A549 (cell line): ENCODE measurements at regions not wholly inside any gene's neighbourhood (a gene's known extent, or its start where the extent isn't known, plus 50 kb on each side); places are given as distances from the start of the nearest gene placed in this dataset.

Experiments
- EP300 ChIP-seq, 2 experiments: fragments of >200 bp; sonication (Bioruptor Twin); formaldehyde crosslinking; IDR thresholded peaks; 2 replicates in 1 of 2; 3 replicates in 1 of 2; pipeline ENCODE4 v1.6.1; 2016 to 2017
- MYC ChIP-seq: IDR thresholded peaks from 2 replicates; pipeline ENCODE4 v1.6.1; 2012; ENCODE audit warnings: mild to moderate bottlenecking, inconsistent platforms, low read length, improper control_type of control experiment, borderline replicate concordance
- POLR2A ChIP-seq: IDR thresholded peaks from 2 replicates; pipeline ENCODE4 v1.6.1; 2012; ENCODE audit warnings: mild to moderate bottlenecking, low read length
- SMC3 ChIP-seq: fragments of >200 bp; sonication (Bioruptor Twin); formaldehyde crosslinking; IDR thresholded peaks from 3 replicates; pipeline ENCODE4 v1.6.1; 2018; ENCODE audit warnings: inconsistent platforms
- TF ChIP-seq, protein P1 (sequence below): fragments of >200 bp; sonication (Bioruptor Twin); formaldehyde crosslinking; IDR thresholded peaks from 3 replicates; pipeline ENCODE4 v1.5.1; 2016

- TF ChIP-seq, protein P1, sequence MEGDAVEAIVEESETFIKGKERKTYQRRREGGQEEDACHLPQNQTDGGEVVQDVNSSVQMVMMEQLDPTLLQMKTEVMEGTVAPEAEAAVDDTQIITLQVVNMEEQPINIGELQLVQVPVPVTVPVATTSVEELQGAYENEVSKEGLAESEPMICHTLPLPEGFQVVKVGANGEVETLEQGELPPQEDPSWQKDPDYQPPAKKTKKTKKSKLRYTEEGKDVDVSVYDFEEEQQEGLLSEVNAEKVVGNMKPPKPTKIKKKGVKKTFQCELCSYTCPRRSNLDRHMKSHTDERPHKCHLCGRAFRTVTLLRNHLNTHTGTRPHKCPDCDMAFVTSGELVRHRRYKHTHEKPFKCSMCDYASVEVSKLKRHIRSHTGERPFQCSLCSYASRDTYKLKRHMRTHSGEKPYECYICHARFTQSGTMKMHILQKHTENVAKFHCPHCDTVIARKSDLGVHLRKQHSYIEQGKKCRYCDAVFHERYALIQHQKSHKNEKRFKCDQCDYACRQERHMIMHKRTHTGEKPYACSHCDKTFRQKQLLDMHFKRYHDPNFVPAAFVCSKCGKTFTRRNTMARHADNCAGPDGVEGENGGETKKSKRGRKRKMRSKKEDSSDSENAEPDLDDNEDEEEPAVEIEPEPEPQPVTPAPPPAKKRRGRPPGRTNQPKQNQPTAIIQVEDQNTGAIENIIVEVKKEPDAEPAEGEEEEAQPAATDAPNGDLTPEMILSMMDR: no peak
- TF ChIP-seq EP300 (IDR thresholded peaks at IDR 0.05): no peak
- TF ChIP-seq POLR2A: no peak
- TF ChIP-seq SMC3: no peak
- TF ChIP-seq MYC: no peak
Observed at GRCh38 chr14:96958057-96958456, 160.9 kb downstream of the VRK1 start.
